Erythroblast (primary cell): ENCODE measurements at regions not wholly inside any gene's neighbourhood (a gene's known extent, or its start where the extent isn't known, plus 50 kb on each side); places are given as distances from the start of the nearest gene placed in this dataset.

Source experiments
- GATA1 ChIP-seq: IDR thresholded peaks from 2 replicates; pipeline ENCODE4 v1.6.1; 2011; ENCODE audit warnings: low read depth, mild to moderate bottlenecking, control low read depth, low read length, moderate library complexity
- POLR2A ChIP-seq: IDR thresholded peaks from 2 replicates; pipeline ENCODE4 v1.6.1; 2011; ENCODE audit warnings: mild to moderate bottlenecking, low read length

- TF ChIP-seq POLR2A (no peak), GATA1 (no peak)
These were observed 59.7 kb upstream of the MYB start for GRCh38 chr6:135121434-135121833.
